Kidney (tissue), 13 donors: ENCODE measurements at regions not wholly inside any gene's neighbourhood (a gene's known extent, or its start where the extent isn't known, plus 50 kb on each side); places are given as distances from the start of the nearest gene placed in this dataset.

Experiments
- DNase-seq, 5 donors: peaks; one replicate each; pipeline ENCODE4 v3.0.0-alpha.2; 2013 to 2020
- FAIRE-seq: peaks from 2 replicates; lab custom pipeline; 2012; peaks lifted over from hg19 to GRCh38; lab: Jason Lieb, UNC
- H3K27ac ChIP-seq, 2 donors: one replicate each; pipeline ENCODE4 v1.7.0; 2013; ENCODE audit warnings: low read depth in 2 of 2, low read length in 2 of 2, inconsistent platforms in 1 of 2
- H3K27me3 ChIP-seq: one replicate; pipeline ENCODE4 v1.7.1; 2013; ENCODE audit warnings: low read length, inconsistent platforms; ENCODE audit not compliant: control insufficient read depth, insufficient read depth
- H3K36me3 ChIP-seq, 3 donors: one replicate each; pipeline versions ENCODE4 v1.7.0 to v1.7.1; 2013; ENCODE audit warnings: low read length in 3 of 3, control low read depth in 1 of 3, inconsistent platforms in 1 of 3; ENCODE audit not compliant: insufficient read depth in 3 of 3, control insufficient read depth in 2 of 3
- H3K4me1 ChIP-seq, 3 donors: one replicate each; pipeline versions ENCODE4 v1.7.0 to v1.7.1; 2013; ENCODE audit warnings: low read length in 3 of 3, inconsistent platforms in 1 of 3, low read depth in 1 of 3; ENCODE audit not compliant: control insufficient read depth in 2 of 3, insufficient read depth in 2 of 3
- H3K4me3 ChIP-seq, 3 donors: one replicate each; pipeline versions ENCODE4 v1.7.0 to v1.8.1; 2013; ENCODE audit warnings: low read length in 3 of 3, control low read depth in 1 of 3, inconsistent platforms in 1 of 3
- H3K9ac ChIP-seq, 3 donors: one replicate each; pipeline versions ENCODE4 v1.7.0 to v1.7.1; 2013; ENCODE audit warnings: low read length in 3 of 3, control low read depth in 1 of 3, inconsistent platforms in 1 of 3
- H3K9me3 ChIP-seq, 3 donors: one replicate each; pipeline versions ENCODE4 v1.7.0 to v1.7.1; 2013; ENCODE audit warnings: low read length in 3 of 3, control low read depth in 1 of 3, inconsistent platforms in 1 of 3; ENCODE audit not compliant: control insufficient read depth in 2 of 3, insufficient read depth in 1 of 3
- intact Hi-C: fragments of 100-400 bp; cut with DNase I; formaldehyde crosslinking; loops from one replicate; pipeline ENCODE4 v1.11.1; 2022
- TF ChIP-seq, protein P1 (sequence below): IDR thresholded peaks from 3 replicates; pipeline ENCODE4 v1.5.1; 2012; ENCODE audit warnings: mild to moderate bottlenecking, moderate library complexity, borderline replicate concordance; ENCODE audit not compliant: insufficient read depth; ENCODE audit errors: extremely low read depth
- donor health status: control.
- donor health status: control.
- donor health status: control.
- donor health status: control.
- donor health status: control.
- donor health status: DM: yes; HTN: yes; CAD: no.
- donor health status: Normal renal cell carcinoma (clear cell type).

- Histone ChIP-seq H3K27me3 (no peaks in the 10 kb centered on the region), H3K4me1 (no peaks in the 10 kb centered on the region), H3K4me3 (no peak overlapping the region), H3K9me3 (no peaks in the 10 kb centered on the region), H3K36me3 (no peaks in the 10 kb centered on the region), H3K9ac (no peak overlapping the region), H3K27ac (no peak overlapping the region)
- intact Hi-C loops: no loop called here
- FAIRE-seq (no peak), DNase-seq (no peak)
- TF ChIP-seq, protein P1, sequence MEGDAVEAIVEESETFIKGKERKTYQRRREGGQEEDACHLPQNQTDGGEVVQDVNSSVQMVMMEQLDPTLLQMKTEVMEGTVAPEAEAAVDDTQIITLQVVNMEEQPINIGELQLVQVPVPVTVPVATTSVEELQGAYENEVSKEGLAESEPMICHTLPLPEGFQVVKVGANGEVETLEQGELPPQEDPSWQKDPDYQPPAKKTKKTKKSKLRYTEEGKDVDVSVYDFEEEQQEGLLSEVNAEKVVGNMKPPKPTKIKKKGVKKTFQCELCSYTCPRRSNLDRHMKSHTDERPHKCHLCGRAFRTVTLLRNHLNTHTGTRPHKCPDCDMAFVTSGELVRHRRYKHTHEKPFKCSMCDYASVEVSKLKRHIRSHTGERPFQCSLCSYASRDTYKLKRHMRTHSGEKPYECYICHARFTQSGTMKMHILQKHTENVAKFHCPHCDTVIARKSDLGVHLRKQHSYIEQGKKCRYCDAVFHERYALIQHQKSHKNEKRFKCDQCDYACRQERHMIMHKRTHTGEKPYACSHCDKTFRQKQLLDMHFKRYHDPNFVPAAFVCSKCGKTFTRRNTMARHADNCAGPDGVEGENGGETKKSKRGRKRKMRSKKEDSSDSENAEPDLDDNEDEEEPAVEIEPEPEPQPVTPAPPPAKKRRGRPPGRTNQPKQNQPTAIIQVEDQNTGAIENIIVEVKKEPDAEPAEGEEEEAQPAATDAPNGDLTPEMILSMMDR: no peak
Measured at GRCh38 chr6:145228962-145229582, 506.2 kb downstream of the EPM2A start.

- no peak overlapping the region for H3K27ac ChIP-seq
- DNase-seq: no peak
- H3K36me3 ChIP-seq: no peaks in the 10 kb centered on the region
- intact Hi-C loops: no loop called here
- no peak overlapping the region for H3K9ac ChIP-seq
- H3K27me3 ChIP-seq: no peaks in the 10 kb centered on the region
- H3K9me3 ChIP-seq: no peaks in the 10 kb centered on the region
- no peak overlapping the region for H3K4me3 ChIP-seq
- TF ChIP-seq, protein P1: no peak
- no peaks in the 10 kb centered on the region for H3K4me1 ChIP-seq
- no peak for FAIRE-seq
Measured at GRCh38 chr6:145233955-145234354, 501.4 kb downstream of the EPM2A start.

- no peaks in the 10 kb centered on the region for H3K9me3 ChIP-seq
Measured at GRCh38 chr6:145235207-145235606, 500.1 kb downstream of the EPM2A start.

More at GRCh38 chr6:145235207-145235606, 500.1 kb downstream of the EPM2A start:
- TF ChIP-seq, protein P1: no peak
- H3K4me1 ChIP-seq: no peaks in the 10 kb centered on the region
- no peaks in the 10 kb centered on the region for H3K27me3 ChIP-seq
- intact Hi-C loops: no loop called here
- no peak overlapping the region for H3K27ac ChIP-seq
- DNase-seq: no peak
- FAIRE-seq: no peak
- H3K36me3 ChIP-seq: no peaks in the 10 kb centered on the region
- no peak overlapping the region for H3K9ac ChIP-seq
- H3K4me3 ChIP-seq: no peak overlapping the region
